ENCODE measurements at regions not wholly inside any gene's neighbourhood (a gene's known extent, or its start where the extent isn't known, plus 50 kb on each side); places are given as distances from the start of the nearest gene placed in this dataset.

- TF ChIP-seq SUZ12 (IDR thresholded peaks at IDR 0.05): no peak
- TF ChIP-seq ARNT (IDR thresholded peaks at IDR 0.05): no peak
- TF ChIP-seq LEF1 (IDR thresholded peaks at IDR 0.05; ENCODE audit: borderline replicate concordance): no peak
- TF ChIP-seq FOXA1 (IDR thresholded peaks at IDR 0.05): no peak
- TF ChIP-seq PKNOX1 (IDR thresholded peaks at IDR 0.05): no peak
- TF ChIP-seq FOXM1 (IDR thresholded peaks at IDR 0.05; ENCODE audit: borderline replicate concordance): no peak
- TF ChIP-seq ZNF384 (IDR thresholded peaks at IDR 0.05): no peak
- no peak for TF ChIP-seq ELF4 (IDR thresholded peaks at IDR 0.05)
- no peak for TF ChIP-seq CTBP1 (IDR thresholded peaks at IDR 0.05; ENCODE audit: borderline replicate concordance)
- no peak for TF ChIP-seq BHLHE40 (IDR thresholded peaks at IDR 0.05; ENCODE audit: borderline replicate concordance)
These were observed 833.0 kb upstream of the POU3F4 start for GRCh38 chrX:82675104-82675503.
